Loucy (cell line): ENCODE measurements at regions not wholly inside any gene's neighbourhood (a gene's known extent, or its start where the extent isn't known, plus 50 kb on each side); places are given as distances from the start of the nearest gene placed in this dataset.

ENCODE experiments used
- EZH2phosphoT487 ChIP-seq: fragments of 200-600 bp; IDR thresholded peaks from 2 replicates; pipeline ENCODE4 v1.6.1; 2018; ENCODE audit warnings: antibody characterized with exemption, mild to moderate bottlenecking, moderate library complexity, borderline replicate concordance
- TF ChIP-seq, protein P1 (sequence below): fragments of 200-600 bp; sonication (generic); conservative IDR thresholded peaks from 2 replicates; pipeline ENCODE4 v1.5.1; 2014; ENCODE audit warnings: mild to moderate bottlenecking, antibody characterized with exemption, low read length

DNA sequence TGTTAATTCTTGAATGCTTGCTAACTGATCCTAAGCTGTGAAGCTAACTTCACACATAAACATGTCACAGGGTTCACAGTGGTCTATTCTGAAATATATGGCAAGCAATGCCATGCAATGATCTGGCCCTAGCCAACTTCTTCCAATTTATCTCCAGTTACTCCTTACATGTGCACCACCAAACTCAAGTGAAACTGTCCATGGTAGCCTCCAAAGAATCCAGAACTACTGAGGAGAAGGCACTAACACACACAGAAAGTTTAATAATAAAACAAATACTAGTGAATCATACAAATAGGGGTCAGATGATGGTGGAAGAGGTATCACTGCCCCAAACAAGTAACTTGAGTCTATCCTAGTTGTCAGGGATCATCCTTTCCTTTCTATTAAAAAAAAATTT, 172.6 kb upstream of the RAB4A start:
- TF ChIP-seq, protein P1, sequence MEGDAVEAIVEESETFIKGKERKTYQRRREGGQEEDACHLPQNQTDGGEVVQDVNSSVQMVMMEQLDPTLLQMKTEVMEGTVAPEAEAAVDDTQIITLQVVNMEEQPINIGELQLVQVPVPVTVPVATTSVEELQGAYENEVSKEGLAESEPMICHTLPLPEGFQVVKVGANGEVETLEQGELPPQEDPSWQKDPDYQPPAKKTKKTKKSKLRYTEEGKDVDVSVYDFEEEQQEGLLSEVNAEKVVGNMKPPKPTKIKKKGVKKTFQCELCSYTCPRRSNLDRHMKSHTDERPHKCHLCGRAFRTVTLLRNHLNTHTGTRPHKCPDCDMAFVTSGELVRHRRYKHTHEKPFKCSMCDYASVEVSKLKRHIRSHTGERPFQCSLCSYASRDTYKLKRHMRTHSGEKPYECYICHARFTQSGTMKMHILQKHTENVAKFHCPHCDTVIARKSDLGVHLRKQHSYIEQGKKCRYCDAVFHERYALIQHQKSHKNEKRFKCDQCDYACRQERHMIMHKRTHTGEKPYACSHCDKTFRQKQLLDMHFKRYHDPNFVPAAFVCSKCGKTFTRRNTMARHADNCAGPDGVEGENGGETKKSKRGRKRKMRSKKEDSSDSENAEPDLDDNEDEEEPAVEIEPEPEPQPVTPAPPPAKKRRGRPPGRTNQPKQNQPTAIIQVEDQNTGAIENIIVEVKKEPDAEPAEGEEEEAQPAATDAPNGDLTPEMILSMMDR = no peak
- TF ChIP-seq EZH2phosphoT487 = no peak
